Activated naive CD8-positive, alpha-beta T cell treated with anti-CD3 and anti-CD28 coated beads, Interleukin-2, amount 10 ng/mL, durations not matched to agents 7 days and 5 days (primary cell): ENCODE measurements at regions not wholly inside any gene's neighbourhood (a gene's known extent, or its start where the extent isn't known, plus 50 kb on each side); places are given as distances from the start of the nearest gene placed in this dataset.
"Not testable (repeated sequence)": the region's sequence is repeated elsewhere in the genome, so short reads cannot be mapped to it uniquely, and the experiment has no call there.

Source experiments
- ATAC-seq: fragments of 150-1000 bp; cut with Tn5 transposase; one replicate; pipeline ENCODE4 v1.10.0; 2021; ENCODE audit warnings: low read depth, moderate library complexity
- POLR2A ChIA-PET: fragments of 350-600 bp; sonication (Branson Sonifier 250); formaldehyde crosslinking; loops from one replicate; lab custom pipeline; 2021; ENCODE audit warnings: antibody characterized with exemption; lab: Charles Lee
- DNase-seq: peaks from one replicate; pipeline ENCODE4 v3.0.0; 2021
- H3K27ac Mint-ChIP-seq: one replicate; pipeline ENCODE4 v1.8.0; 2022; ENCODE audit warnings: mild to moderate bottlenecking, mixed read lengths
- H3K27me3 Mint-ChIP-seq: one replicate; pipeline ENCODE4 v1.8.0; 2022; ENCODE audit warnings: mild to moderate bottlenecking, moderate library complexity, mixed read lengths
- H3K36me3 Mint-ChIP-seq: one replicate; pipeline ENCODE4 v1.8.0; 2021; ENCODE audit warnings: mild to moderate bottlenecking, mixed read lengths
- H3K4me1 Mint-ChIP-seq: one replicate; pipeline ENCODE4 v1.8.0; 2021; ENCODE audit warnings: mixed read lengths
- H3K4me3 Mint-ChIP-seq: one replicate; pipeline ENCODE4 v1.8.0; 2022; ENCODE audit warnings: mild to moderate bottlenecking, moderate library complexity, mixed read lengths
- H3K9me3 Mint-ChIP-seq: one replicate; pipeline ENCODE4 v1.8.0; 2021; ENCODE audit warnings: mixed read lengths

GRCh38 chr4:170788540-170789051, 698.8 kb upstream of the AADAT start:
- DNase-seq, H3K27ac Mint-ChIP-seq, H3K36me3 Mint-ChIP-seq, ATAC-seq, H3K27me3 Mint-ChIP-seq, H3K4me1 Mint-ChIP-seq, H3K4me3 Mint-ChIP-seq, H3K9me3 Mint-ChIP-seq, POLR2A ChIA-PET: not testable (repeated sequence)

- H3K27ac Mint-ChIP-seq, result no peak overlapping the region
- H3K9me3 Mint-ChIP-seq, result no peaks in the 10 kb centered on the region
- no peaks in the 10 kb centered on the region for H3K4me1 Mint-ChIP-seq
- DNase-seq (no peak), ATAC-seq (no peak)
- H3K4me3 Mint-ChIP-seq, result no peak overlapping the region
- H3K27me3 Mint-ChIP-seq, result no peaks in the 10 kb centered on the region
- POLR2A ChIA-PET, result no interaction called here
- H3K36me3 Mint-ChIP-seq, result no peaks in the 10 kb centered on the region
These were observed 687.9 kb upstream of the AADAT start for GRCh38 chr4:170777663-170778062.

DNA sequence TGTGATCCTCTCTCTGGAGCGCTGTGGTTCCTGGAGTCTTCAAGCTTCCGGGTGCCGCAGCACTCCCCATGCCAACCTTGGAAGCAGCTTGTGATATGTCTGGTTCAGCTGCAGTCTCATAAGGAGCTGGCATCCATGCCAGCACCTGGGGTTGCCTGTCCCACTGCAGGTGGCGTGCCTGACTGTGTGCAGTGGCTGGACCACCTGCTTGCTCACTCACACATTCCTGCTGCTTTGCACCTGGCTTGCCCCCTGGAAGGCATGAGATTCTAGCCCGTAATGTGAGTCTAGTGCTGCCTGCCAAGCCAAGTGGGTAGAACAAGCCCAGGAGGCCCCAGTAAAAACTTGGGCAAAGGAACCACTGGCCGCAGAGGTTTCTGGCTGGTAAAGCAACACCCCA, 687.2 kb upstream of the AADAT start:
- H3K4me1 Mint-ChIP-seq, result no peaks in the 10 kb centered on the region
- no peaks in the 10 kb centered on the region for H3K27me3 Mint-ChIP-seq
- POLR2A ChIA-PET, result no interaction called here
- H3K27ac Mint-ChIP-seq, result no peak overlapping the region
- H3K36me3 Mint-ChIP-seq, result no peaks in the 10 kb centered on the region
- no peak overlapping the region for H3K4me3 Mint-ChIP-seq
- no peak for ATAC-seq
- DNase-seq, result no peak
- H3K9me3 Mint-ChIP-seq, result no peaks in the 10 kb centered on the region

DNA sequence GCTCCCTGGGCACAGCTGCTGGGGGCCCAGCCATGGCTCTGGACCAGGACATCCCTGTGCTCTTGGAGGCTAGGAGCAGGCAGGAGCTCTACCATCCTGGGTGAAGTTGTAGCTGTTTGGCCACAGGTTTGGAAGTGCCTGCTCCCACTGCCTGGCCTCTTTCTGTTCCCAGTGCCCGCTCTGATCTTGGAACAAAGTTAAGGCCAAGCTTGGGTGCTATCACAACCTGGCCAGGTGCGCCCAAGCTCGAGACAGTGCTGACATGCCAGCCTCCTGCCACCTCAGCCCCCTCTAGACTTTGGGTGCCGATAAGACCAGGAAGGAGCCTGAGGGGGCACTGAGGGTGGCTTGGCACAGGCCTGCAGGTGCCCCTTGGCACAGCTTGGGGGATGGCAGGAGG, 686.1 kb upstream of the AADAT start:
- H3K4me1 Mint-ChIP-seq, result no peaks in the 10 kb centered on the region
- H3K27me3 Mint-ChIP-seq, result no peaks in the 10 kb centered on the region
- POLR2A ChIA-PET, result no interaction called here
- no peak for DNase-seq
- H3K9me3 Mint-ChIP-seq, result no peaks in the 10 kb centered on the region
- H3K27ac Mint-ChIP-seq, result no peak overlapping the region
- no peaks in the 10 kb centered on the region for H3K36me3 Mint-ChIP-seq
- no peak for ATAC-seq
- no peak overlapping the region for H3K4me3 Mint-ChIP-seq

DNA sequence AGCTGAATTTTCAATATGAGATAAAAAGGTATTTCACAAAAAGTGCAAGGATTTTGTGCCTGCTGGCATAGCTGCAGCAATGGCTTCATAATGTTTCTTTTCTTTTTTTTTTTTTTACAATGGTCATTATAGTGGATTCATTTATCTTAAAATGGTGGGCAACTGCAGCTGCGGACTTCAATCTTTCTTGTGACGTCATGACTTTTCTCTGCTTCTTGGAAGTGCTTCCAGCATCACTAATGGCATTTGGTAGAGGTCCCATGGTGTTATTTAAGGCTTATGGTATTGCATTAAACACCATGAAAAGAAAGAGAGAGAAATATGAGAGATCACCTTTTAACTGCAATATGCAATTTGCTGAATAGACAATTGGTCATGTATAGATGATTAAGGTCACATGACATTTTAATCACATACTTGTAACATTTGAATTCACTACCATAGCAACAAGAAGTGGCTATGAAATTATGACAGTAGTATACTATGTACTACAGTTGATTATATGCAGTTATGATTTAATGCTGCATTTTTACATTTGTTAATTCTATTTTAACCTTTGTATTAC, 684.0 kb upstream of the AADAT start:
- Mint-ChIP-seq H3K4me1 (no peaks in the 10 kb centered on the region), H3K9me3 (no peaks in the 10 kb centered on the region), H3K27me3 (no peaks in the 10 kb centered on the region), H3K36me3 (no peaks in the 10 kb centered on the region), H3K27ac (no peak overlapping the region), H3K4me3 (no peak overlapping the region)
- ATAC-seq, result no peak
- DNase-seq, result no peak
- POLR2A ChIA-PET, result no interaction called here

GRCh38 chr4:170772429-170772828, 682.7 kb upstream of the AADAT start:
- Mint-ChIP-seq H3K27ac (no peak overlapping the region), H3K4me1 (no peaks in the 10 kb centered on the region), H3K9me3 (no peaks in the 10 kb centered on the region), H3K4me3 (no peak overlapping the region), H3K27me3 (no peaks in the 10 kb centered on the region), H3K36me3 (no peaks in the 10 kb centered on the region)
- DNase-seq (no peak), ATAC-seq (no peak)
- POLR2A ChIA-PET, result interaction anchor here (0.5 kb wide), 1 partner anchor 827 kb away, joined by 3 read pairs; no protein-coding TSS in a partner anchor

- no peaks in the 10 kb centered on the region for H3K36me3 Mint-ChIP-seq
- POLR2A ChIA-PET, result no interaction called here
- no peak for ATAC-seq
- H3K27ac Mint-ChIP-seq, result no peak overlapping the region
- no peaks in the 10 kb centered on the region for H3K9me3 Mint-ChIP-seq
- no peaks in the 10 kb centered on the region for H3K4me1 Mint-ChIP-seq
- H3K4me3 Mint-ChIP-seq, result no peak overlapping the region
- H3K27me3 Mint-ChIP-seq, result no peaks in the 10 kb centered on the region
- no peak for DNase-seq
These were observed 680.9 kb upstream of the AADAT start for GRCh38 chr4:170770664-170771063.

GRCh38 chr4:170769862-170770261, 680.1 kb upstream of the AADAT start:
- POLR2A ChIA-PET, result no interaction called here
- Mint-ChIP-seq H3K36me3 (no peaks in the 10 kb centered on the region), H3K27me3 (no peaks in the 10 kb centered on the region), H3K4me3 (no peak overlapping the region), H3K27ac (no peak overlapping the region), H3K9me3 (no peaks in the 10 kb centered on the region), H3K4me1 (no peaks in the 10 kb centered on the region)
- ATAC-seq (no peak), DNase-seq (no peak)

- H3K4me3 Mint-ChIP-seq, result no peak overlapping the region
These were observed 669.2 kb upstream of the AADAT start for GRCh38 chr4:170758988-170759387.

DNA sequence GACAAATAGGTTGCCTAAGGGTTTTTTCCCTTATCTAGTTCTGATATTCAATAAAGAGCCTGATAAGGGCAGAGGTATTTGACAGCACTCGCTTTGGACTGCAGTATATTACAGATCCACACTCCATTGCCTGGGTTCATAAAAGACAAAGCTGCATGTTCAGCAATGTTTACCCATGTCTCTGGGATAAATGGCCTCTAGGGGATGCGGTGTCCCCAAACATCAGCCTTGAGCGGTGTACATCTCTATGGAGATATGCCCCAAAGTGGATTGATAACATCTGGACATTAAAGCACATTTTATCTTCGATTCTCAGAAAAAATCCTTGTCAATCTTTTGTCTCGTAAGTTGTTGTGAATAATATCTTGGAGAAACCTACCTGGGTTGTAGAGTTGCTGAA, 660.8 kb upstream of the AADAT start:
- Mint-ChIP-seq H3K4me3 (no peak overlapping the region), H3K27me3 (no peaks in the 10 kb centered on the region), H3K4me1 (no peaks in the 10 kb centered on the region), H3K9me3 (peaks cover 5% of the 10 kb centered on the region), H3K36me3 (no peaks in the 10 kb centered on the region), H3K27ac (no peak overlapping the region)
- POLR2A ChIA-PET, result no interaction called here
- no peak for ATAC-seq
- no peak for DNase-seq

More at GRCh38 chr4:170758988-170759387, 669.2 kb upstream of the AADAT start:
- Mint-ChIP-seq H3K36me3 (no peaks in the 10 kb centered on the region), H3K4me1 (no peaks in the 10 kb centered on the region), H3K27ac (no peak overlapping the region), H3K27me3 (no peaks in the 10 kb centered on the region), H3K9me3 (peaks cover 4% of the 10 kb centered on the region)
- no peak for ATAC-seq
- POLR2A ChIA-PET, result no interaction called here
- DNase-seq, result no peak

- H3K27ac Mint-ChIP-seq, result no peak overlapping the region
- H3K4me1 Mint-ChIP-seq, result no peaks in the 10 kb centered on the region
- H3K4me3 Mint-ChIP-seq, result no peak overlapping the region
- H3K9me3 Mint-ChIP-seq, result peaks cover 1% of the 10 kb centered on the region
- DNase-seq (no peak), ATAC-seq (no peak)
- H3K27me3 Mint-ChIP-seq, result no peaks in the 10 kb centered on the region
- H3K36me3 Mint-ChIP-seq, result no peaks in the 10 kb centered on the region
- POLR2A ChIA-PET, result no interaction called here
These were observed 659.2 kb upstream of the AADAT start for GRCh38 chr4:170748975-170749374.

GRCh38 chr4:170743633-170744032, 653.9 kb upstream of the AADAT start:
- H3K36me3 Mint-ChIP-seq, result no peaks in the 10 kb centered on the region
- H3K4me3 Mint-ChIP-seq, result no peak overlapping the region
- POLR2A ChIA-PET, result no interaction called here
- DNase-seq (no peak), ATAC-seq (no peak)
- no peak overlapping the region for H3K27ac Mint-ChIP-seq
- H3K27me3 Mint-ChIP-seq, result no peaks in the 10 kb centered on the region
- H3K9me3 Mint-ChIP-seq, result no peaks in the 10 kb centered on the region
- no peaks in the 10 kb centered on the region for H3K4me1 Mint-ChIP-seq

DNA sequence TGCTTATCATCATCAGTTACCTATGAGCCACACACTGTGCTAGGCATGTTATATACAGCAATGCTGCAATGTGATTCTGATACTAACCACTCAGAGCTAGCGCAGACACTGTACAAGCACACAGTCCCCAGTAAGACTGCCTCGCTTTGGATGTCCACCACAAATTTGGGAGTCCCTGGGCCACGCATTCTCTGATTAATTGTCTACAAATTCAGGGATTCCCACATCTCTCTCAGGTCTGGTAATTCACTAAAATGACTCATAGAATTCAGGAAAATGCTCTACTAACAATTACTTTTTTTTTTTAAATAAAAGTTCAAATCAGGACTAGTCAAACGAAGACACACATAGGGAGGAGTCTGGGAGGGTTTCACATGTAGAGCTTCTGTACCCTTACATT, 652.1 kb upstream of the AADAT start:
- POLR2A ChIA-PET, result no interaction called here
- no peaks in the 10 kb centered on the region for H3K36me3 Mint-ChIP-seq
- ATAC-seq, result no peak
- no peaks in the 10 kb centered on the region for H3K9me3 Mint-ChIP-seq
- H3K27ac Mint-ChIP-seq, result no peak overlapping the region
- H3K4me1 Mint-ChIP-seq, result no peaks in the 10 kb centered on the region
- no peak overlapping the region for H3K4me3 Mint-ChIP-seq
- H3K27me3 Mint-ChIP-seq, result no peaks in the 10 kb centered on the region
- DNase-seq, result no peak

DNA sequence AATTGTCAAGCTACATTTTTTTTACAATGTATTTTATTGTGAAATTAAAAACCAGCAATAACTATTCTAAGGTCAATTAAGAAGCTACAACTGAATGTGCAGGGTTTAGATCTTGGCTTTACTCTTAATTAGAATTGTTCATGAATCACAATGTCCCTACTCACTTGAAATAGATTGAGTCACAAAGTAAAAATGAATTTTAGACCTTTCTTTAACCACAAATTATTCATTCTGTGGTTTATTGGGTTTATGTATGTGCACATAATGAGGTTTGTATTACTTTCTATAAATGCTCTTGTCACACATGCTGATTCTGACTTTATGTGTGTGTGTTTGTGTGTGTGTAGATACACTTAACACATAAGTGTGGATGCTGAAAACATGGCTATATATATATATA, 647.0 kb upstream of the AADAT start:
- H3K4me3 Mint-ChIP-seq, result no peak overlapping the region
- H3K9me3 Mint-ChIP-seq, result no peaks in the 10 kb centered on the region
- POLR2A ChIA-PET, result no interaction called here
- no peaks in the 10 kb centered on the region for H3K36me3 Mint-ChIP-seq
- H3K27me3 Mint-ChIP-seq, result no peaks in the 10 kb centered on the region
- no peak overlapping the region for H3K27ac Mint-ChIP-seq
- H3K4me1 Mint-ChIP-seq, result no peaks in the 10 kb centered on the region
- ATAC-seq, result no peak
- DNase-seq, result no peak

DNA sequence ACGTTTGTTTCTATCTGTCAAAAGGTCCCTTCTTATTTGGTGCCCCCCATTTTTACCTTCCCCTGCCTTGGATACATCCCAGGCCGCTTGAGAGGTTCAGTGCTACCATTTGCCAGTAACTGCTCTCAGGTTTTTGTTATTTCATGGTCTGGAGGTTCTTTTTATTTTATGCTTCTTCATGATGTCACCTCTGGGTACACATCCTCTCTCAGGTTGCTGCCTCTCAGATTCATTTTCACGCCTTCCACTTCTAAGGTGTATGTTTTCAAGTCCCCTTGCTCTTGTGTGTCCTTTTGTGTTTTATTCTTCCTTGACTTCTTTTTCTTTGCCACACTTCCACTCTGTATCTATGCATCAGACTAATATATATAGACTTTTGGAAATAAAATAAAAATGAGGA, 640.1 kb upstream of the AADAT start:
- no peak for ATAC-seq
- POLR2A ChIA-PET, result no interaction called here
- Mint-ChIP-seq H3K4me3 (no peak overlapping the region), H3K9me3 (peaks cover 1% of the 10 kb centered on the region), H3K4me1 (no peaks in the 10 kb centered on the region), H3K27ac (no peak overlapping the region), H3K36me3 (no peaks in the 10 kb centered on the region), H3K27me3 (no peaks in the 10 kb centered on the region)
- DNase-seq, result no peak
